H1 (cell line): ENCODE measurements at regions not wholly inside any gene's neighbourhood (a gene's known extent, or its start where the extent isn't known, plus 50 kb on each side); places are given as distances from the start of the nearest gene placed in this dataset.

Experiments used
- CTCF ChIP-seq, 3 experiments: IDR thresholded peaks; 1 replicate in 2 of 3; 2 replicates in 1 of 3; pipeline versions ENCODE4 v1.5.1 to v1.6.1; 2011; ENCODE audit warnings: low read length in 3 of 3, mild to moderate bottlenecking in 3 of 3, inconsistent platforms in 2 of 3, low read depth in 1 of 3, moderate library complexity in 1 of 3; ENCODE audit not compliant: insufficient read depth in 1 of 3; ENCODE audit errors: control extremely low read depth in 1 of 3
- EGR1 ChIP-seq: IDR thresholded peaks from 2 replicates; pipeline ENCODE4 v1.6.1; 2011; ENCODE audit warnings: low read depth, low read length, borderline replicate concordance
- YY1 ChIP-seq: IDR thresholded peaks from 2 replicates; pipeline ENCODE4 v1.6.1; 2011; ENCODE audit warnings: low read depth, mild to moderate bottlenecking, low read length

- TF ChIP-seq EGR1 (no peak), YY1 (no peak), CTCF (IDR thresholded peaks at IDR 0.05; ENCODE audit: control extremely low read depth in 1 of 3, insufficient read depth in 1 of 3, low read depth in 1 of 3, low read length in 3 of 3) (no peak)
These were observed 139.9 kb downstream of the FBLN2 start for GRCh38 chr3:13688824-13689223.
